Activated T-helper 2 cell treated with anti-CD3 and anti-CD28 coated beads, Interferon-gamma antibody, Interleukin-2, Interleukin-4, amounts not matched to agents 10 μg/mL and 5 μg/mL and 100 μg/mL, durations not matched to agents 14 hours and 24 hours and 36 hours (primary cell): ENCODE measurements at regions not wholly inside any gene's neighbourhood (a gene's known extent, or its start where the extent isn't known, plus 50 kb on each side); places are given as distances from the start of the nearest gene placed in this dataset.
"Not testable (repeated sequence)": the region's sequence is repeated elsewhere in the genome, so short reads cannot be mapped to it uniquely, and the experiment has no call there.

Source experiments
- DNase-seq: peaks from one replicate; pipeline ENCODE4 v3.0.0; 2021; ENCODE audit warnings: low spot score
- H3K27ac Mint-ChIP-seq: one replicate; pipeline ENCODE4 v1.8.0; 2021; ENCODE audit warnings: mixed read lengths
- H3K27me3 Mint-ChIP-seq: one replicate; pipeline ENCODE4 v1.8.0; 2021; ENCODE audit warnings: low read depth, mixed read lengths
- H3K36me3 Mint-ChIP-seq: one replicate; pipeline ENCODE4 v1.8.0; 2021; ENCODE audit warnings: low read depth, mixed read lengths
- H3K4me1 Mint-ChIP-seq: one replicate; pipeline ENCODE4 v1.8.0; 2021; ENCODE audit warnings: low read depth, mixed read lengths
- H3K4me3 Mint-ChIP-seq: one replicate; pipeline ENCODE4 v1.8.0; 2021; ENCODE audit warnings: low read depth, mild to moderate bottlenecking, moderate library complexity, mixed read lengths
- H3K9me3 Mint-ChIP-seq: one replicate; pipeline ENCODE4 v1.8.0; 2021; ENCODE audit warnings: mixed read lengths
- intact Hi-C: fragments of 100-400 bp; cut with micrococcal nuclease; formaldehyde crosslinking; loops from one replicate; pipeline ENCODE4 v1.15.1; 2023

DNA sequence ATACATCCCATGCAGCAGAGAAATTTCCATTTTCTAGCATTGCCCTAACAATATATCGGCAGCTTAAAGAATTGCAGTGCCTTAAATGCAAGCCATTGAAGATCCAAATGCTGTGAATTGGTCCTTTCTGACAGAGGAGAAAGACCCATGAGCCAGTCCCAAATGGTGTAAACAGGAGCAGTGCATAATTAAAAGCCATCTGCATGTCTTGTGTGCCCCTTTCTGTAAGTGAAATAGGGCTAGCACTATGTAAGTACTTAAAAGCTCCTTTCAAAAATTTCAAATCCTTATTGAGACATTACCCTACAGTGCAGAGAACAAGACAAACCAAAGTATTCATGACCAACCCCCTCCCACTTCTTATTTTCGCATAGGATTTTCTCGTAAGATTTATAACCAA is 108.7 kb upstream of the LCORL start:
- Mint-ChIP-seq H3K9me3 (no peaks in the 10 kb centered on the region), H3K4me1 (no peaks in the 10 kb centered on the region), H3K36me3 (no peaks in the 10 kb centered on the region), H3K4me3 (no peak overlapping the region), H3K27me3 (no peaks in the 10 kb centered on the region), H3K27ac (no peak overlapping the region)
- DNase-seq = no peak
- intact Hi-C loops = no loop called here

DNA sequence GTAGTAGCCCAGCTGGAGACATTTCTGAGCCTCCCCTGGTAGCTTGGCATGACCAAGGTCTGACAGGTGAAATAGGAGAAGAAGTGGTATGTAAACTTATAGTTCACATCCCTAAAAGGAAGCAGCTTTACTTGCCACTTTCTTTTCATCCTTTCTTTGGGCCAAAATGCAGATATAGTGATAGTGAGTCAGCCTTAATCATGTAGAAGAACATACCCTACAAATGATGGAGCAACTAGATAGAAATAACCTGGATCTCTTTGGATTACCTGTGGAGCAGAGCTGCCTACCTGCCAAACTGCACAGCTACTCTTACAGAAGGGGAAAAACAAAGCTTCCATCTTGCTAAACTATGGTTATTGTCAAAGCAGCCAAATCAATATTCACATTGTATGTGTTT is 106.7 kb upstream of the LCORL start:
- intact Hi-C loops = no loop called here
- Mint-ChIP-seq H3K36me3 (no peaks in the 10 kb centered on the region), H3K27me3 (no peaks in the 10 kb centered on the region), H3K9me3 (no peaks in the 10 kb centered on the region), H3K4me1 (no peaks in the 10 kb centered on the region), H3K27ac (no peak overlapping the region), H3K4me3 (no peak overlapping the region)
- DNase-seq = no peak

DNA sequence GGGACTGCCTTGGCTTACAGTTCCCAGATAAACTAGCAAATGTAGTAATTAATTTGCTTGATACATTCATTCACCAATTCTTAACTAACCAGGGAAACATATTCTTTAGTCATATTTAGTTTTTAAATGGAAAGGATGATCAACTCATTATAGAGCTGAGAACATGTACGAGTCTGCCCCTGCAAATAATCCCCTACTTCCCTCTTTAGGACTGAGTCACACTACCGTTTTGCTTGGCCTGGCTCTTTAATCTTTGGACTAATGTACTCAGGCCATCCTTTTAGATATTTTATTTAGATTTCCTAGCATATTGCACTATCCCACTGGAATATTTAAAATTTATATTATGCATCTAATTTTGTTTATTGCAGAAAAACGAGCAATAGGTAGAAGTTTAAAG is 105.5 kb upstream of the LCORL start:
- Mint-ChIP-seq H3K27me3 (no peaks in the 10 kb centered on the region), H3K9me3 (no peaks in the 10 kb centered on the region), H3K27ac (no peak overlapping the region), H3K4me1 (no peaks in the 10 kb centered on the region), H3K36me3 (no peaks in the 10 kb centered on the region), H3K4me3 (no peak overlapping the region)
- intact Hi-C loops = no loop called here
- no peak for DNase-seq

DNA sequence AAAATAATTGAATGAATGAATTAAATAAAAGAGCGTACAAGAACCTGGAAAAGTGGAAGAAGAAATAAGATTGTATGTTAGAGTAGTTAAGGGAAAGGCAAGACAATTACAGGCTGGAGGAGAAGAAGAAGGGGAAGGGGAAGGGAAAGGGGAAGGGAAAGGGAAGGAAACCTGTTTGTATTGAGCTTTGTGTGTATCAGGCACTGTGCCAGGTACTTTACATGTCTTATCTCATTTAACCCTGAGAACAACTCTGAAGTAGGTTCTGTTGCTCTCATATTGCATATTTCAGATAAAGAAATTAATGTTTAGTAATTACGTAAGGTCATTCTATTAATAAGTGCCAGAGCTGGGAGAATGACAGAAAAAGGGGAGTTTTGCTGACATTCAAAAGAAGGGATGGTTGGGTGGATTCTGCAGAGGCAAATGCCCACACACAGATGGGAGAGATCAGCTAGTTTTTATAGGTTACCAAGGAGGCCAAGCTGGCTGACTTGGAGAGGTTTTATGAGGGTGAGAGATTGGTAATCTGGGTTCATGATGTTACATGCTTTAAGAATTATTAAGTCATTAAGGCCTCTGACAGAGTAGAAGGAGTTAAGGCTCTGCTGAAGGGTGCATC is 92.3 kb upstream of the LCORL start:
- Mint-ChIP-seq H3K36me3 (no peaks in the 10 kb centered on the region), H3K27me3 (no peaks in the 10 kb centered on the region), H3K4me3 (no peak overlapping the region), H3K4me1 (no peaks in the 10 kb centered on the region), H3K9me3 (no peaks in the 10 kb centered on the region), H3K27ac (no peak overlapping the region)
- intact Hi-C loops = no loop called here
- no peak for DNase-seq

DNA sequence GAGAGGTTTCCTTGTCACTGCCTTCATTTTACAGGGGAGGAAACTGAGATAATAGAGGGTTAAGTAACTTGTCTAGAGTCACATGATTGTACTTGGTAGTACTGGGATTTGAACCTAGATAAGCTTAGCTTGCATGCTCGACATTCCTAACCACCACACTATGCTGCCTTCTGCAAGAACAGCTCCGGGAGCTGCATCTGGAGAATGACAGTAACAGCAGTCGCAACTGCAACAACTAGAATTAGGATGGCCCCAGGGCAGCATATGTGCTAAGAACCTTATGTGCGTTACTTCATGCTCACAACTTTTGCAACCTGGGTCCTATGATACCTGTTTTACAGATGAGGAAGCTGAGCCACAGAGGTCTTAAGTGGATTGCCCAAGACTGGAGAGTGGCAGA is 89.5 kb upstream of the LCORL start:
- H3K9me3 Mint-ChIP-seq = no peaks in the 10 kb centered on the region
- H3K27ac Mint-ChIP-seq = no peak overlapping the region
- H3K4me3 Mint-ChIP-seq = no peak overlapping the region
- intact Hi-C loops = no loop called here
- H3K27me3 Mint-ChIP-seq = no peaks in the 10 kb centered on the region
- DNase-seq = no peak
- no peaks in the 10 kb centered on the region for H3K4me1 Mint-ChIP-seq
- H3K36me3 Mint-ChIP-seq = no peaks in the 10 kb centered on the region

DNA sequence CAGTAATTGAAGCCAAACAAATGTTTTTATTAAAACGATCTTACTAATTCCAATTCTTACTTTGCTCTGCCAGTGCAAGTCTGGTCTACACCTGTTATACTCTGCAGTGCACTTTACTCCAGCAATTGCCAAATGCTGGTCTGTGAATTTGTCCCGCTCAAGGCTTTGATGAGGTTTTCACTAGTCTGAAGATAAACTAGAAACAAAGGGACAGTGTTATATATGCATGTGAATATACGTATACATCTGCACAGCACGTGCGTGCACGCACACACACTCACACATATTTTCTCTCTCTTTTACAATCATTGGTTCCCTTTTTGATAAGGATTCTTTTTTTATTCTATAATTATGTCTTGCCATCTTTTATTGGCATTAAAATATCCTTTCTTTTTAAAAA is 88.5 kb upstream of the LCORL start:
- H3K27ac Mint-ChIP-seq = no peak overlapping the region
- no peaks in the 10 kb centered on the region for H3K27me3 Mint-ChIP-seq
- no peak overlapping the region for H3K4me3 Mint-ChIP-seq
- H3K36me3 Mint-ChIP-seq = no peaks in the 10 kb centered on the region
- no peak for DNase-seq
- H3K9me3 Mint-ChIP-seq = no peaks in the 10 kb centered on the region
- intact Hi-C loops = no loop called here
- H3K4me1 Mint-ChIP-seq = no peaks in the 10 kb centered on the region

DNA sequence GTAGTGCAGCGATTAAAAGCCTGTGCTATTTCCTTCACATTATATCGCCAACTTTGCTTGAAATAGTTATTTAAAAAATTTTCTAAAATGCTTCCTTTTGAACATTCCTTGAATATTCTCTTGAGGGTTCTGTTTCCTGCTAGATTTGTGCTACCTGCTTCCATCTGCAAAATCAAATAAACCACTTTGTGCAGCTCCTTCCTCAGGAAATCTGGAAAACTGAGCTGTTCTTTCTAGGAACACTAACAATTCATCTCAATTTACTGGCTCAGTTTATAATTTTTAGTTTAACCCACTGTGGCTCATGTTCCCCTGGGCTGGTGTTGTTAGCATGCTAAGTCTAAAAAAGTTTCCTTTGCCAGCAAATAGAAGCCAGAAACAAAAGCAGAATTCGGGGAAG is 88.1 kb upstream of the LCORL start:
- DNase-seq = no peak
- no peaks in the 10 kb centered on the region for H3K9me3 Mint-ChIP-seq
- intact Hi-C loops = no loop called here
- no peak overlapping the region for H3K4me3 Mint-ChIP-seq
- no peaks in the 10 kb centered on the region for H3K4me1 Mint-ChIP-seq
- no peak overlapping the region for H3K27ac Mint-ChIP-seq
- H3K27me3 Mint-ChIP-seq = no peaks in the 10 kb centered on the region
- no peaks in the 10 kb centered on the region for H3K36me3 Mint-ChIP-seq

DNA sequence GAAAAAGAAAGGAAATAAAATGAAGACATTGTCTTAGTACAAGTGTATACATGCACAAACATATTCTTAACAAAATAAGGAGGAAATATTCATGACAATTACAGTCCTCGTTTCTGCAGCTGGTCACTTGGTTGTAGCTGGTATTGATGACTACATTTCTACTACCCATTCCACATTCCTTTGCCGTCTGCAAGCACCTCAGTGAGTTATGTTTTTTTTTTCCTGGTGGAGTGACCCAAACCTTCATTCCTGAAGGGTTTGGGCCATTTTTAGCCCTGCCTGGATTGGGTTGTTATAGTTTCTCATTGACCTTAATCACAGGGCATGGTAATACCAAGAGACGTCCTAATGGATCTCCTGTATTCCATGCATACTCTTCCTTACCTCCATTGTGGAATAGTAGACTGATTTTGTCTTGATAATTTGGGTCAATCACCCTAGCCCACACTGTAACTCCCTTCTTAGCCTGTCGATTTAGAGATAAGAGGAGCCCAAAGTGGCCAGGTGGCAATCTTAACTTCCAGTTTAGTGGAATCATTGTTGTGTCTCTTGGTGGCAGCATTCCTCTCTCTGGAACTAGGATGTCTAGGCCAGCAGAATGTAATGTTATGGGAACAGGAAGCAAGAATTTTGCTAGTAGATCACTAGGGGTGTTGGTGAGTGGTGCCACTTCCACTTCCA is 86.4 kb upstream of the LCORL start:
- DNase-seq, H3K36me3 Mint-ChIP-seq, H3K4me3 Mint-ChIP-seq, H3K4me1 Mint-ChIP-seq, intact Hi-C loops, H3K27ac Mint-ChIP-seq, H3K27me3 Mint-ChIP-seq, H3K9me3 Mint-ChIP-seq: not testable (repeated sequence)

DNA sequence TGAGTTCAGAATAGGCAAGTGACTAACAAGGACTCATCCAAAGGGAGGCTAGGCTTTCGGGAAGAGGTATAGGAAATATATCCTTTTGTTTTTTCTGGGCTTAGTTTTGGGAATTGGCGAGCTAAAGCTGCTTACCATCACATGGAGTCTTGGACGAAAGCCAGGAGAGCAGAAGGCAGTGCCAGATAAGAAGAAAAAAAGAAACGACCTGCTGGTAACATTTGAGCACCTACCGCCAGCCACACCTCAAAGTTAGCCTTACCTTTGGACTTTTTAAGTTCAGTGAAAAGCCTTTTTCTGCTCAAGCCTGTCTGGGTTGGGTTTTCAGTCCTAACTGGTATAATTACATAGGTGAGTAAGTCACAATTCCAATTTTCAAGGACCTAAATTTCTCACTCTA is 85.1 kb upstream of the LCORL start:
- H3K36me3 Mint-ChIP-seq = no peaks in the 10 kb centered on the region
- H3K4me1 Mint-ChIP-seq = no peaks in the 10 kb centered on the region
- H3K4me3 Mint-ChIP-seq = no peak overlapping the region
- no peak for DNase-seq
- H3K9me3 Mint-ChIP-seq = no peaks in the 10 kb centered on the region
- intact Hi-C loops = no loop called here
- peaks cover 2% of the 10 kb centered on the region for H3K27me3 Mint-ChIP-seq
- no peak overlapping the region for H3K27ac Mint-ChIP-seq

DNA sequence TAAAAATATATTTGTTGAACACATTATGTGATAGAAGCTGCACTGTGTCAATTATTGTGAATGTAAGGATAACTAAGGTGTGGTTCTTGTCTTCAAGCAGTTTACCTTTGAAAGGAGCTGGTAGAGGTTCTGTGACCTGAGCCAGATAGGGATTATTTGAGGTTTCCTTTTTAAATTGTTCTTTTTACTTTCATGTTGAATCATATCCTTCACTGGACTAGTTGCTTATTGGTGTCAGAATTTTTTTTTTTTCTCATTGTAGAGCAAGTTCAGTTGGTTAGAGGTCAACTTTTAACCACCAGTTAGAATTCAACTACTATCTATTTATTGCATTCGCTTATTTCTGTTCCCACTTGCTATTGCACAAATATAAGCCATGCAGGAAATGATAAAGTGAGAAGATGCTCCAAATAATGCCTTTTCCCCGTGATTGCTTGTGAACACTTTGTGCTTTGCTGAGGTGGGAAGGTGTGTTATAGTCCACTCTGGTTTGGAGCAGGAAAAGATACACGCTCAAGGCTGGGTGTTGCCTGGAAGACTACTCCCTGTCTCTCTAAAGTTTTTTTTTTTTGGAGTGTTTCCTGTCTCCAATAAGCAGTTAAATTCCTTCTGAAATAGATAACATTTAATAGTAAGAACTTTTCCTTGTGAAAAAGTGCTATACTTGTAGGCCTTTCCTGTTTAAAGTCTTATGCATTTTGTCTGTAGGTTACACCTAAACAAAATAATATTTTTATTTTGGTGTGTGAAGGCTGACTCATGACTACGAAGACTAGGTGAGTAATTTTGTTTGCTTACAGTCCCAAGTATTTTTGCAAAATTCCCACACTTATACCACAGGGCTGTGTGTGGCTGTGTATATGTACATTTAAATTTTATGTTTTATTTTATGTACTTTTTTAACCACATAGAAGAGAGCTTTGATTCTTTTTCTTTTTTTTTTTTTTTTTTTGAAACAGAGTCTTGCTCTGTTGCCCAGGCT is 83.8 kb upstream of the LCORL start:
- Mint-ChIP-seq H3K4me3 (no peak overlapping the region), H3K27me3 (peaks cover 4% of the 10 kb centered on the region), H3K9me3 (no peaks in the 10 kb centered on the region), H3K4me1 (no peaks in the 10 kb centered on the region), H3K27ac (no peak overlapping the region), H3K36me3 (no peaks in the 10 kb centered on the region)
- intact Hi-C loops = no loop called here
- no peak for DNase-seq

DNA sequence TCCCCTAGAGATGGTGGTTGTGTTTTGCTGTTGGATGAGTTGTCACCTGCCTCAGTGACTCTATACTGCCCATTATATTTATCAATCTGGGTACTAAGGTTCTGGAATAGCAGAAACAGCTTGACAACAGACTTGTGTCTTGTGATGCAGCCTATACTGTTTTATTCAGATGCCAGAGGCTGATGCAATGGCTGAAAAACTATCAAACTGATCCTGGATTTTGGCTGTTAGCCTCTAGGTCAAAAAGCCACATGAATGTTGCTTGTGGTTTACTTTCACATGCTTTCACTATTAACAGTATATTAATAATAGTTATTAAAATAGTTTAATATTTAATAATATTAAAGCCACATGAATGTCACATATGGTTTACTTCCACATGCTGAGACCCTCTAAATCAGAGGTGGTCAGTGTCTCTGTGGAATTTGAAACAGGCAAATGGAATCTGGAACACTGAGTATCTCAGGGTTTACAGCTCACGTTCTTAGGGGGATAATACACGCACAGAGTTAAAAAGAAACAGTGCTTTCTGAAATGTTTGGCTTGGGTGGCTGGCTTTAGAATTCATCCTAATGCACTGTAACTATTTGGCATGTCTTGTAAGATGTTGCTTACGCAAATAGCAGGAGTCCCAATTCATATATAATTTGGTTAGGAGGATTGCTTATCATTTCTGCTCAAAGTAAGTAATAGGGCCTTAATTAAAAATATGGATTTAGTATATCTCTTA is 82.5 kb upstream of the LCORL start:
- Mint-ChIP-seq H3K36me3 (no peaks in the 10 kb centered on the region), H3K4me1 (no peaks in the 10 kb centered on the region), H3K9me3 (no peaks in the 10 kb centered on the region), H3K27ac (no peak overlapping the region), H3K4me3 (no peak overlapping the region), H3K27me3 (peaks cover 4% of the 10 kb centered on the region)
- intact Hi-C loops = no loop called here
- DNase-seq = no peak

DNA sequence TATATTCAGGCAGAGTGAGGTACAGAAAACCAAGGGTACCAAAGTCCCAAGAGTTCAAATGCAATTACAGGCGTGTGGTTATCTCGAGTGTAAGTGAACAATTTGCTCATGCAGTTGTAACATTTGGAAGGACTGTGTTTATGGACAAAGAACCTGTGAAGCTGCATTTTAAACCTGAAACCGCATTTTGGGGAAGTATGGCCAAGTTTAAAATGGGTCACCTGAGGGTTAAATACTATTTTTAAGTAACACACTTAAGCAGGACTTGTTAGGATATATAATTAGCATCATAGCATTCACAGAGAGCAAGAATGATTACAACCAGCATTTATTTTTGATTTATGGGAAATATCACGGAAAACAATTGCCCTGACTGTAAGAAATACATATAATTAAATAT is 79.1 kb upstream of the LCORL start:
- no peak overlapping the region for H3K4me3 Mint-ChIP-seq
- H3K4me1 Mint-ChIP-seq = no peaks in the 10 kb centered on the region
- intact Hi-C loops = no loop called here
- peaks cover 4% of the 10 kb centered on the region for H3K27me3 Mint-ChIP-seq
- H3K9me3 Mint-ChIP-seq = no peaks in the 10 kb centered on the region
- H3K27ac Mint-ChIP-seq = no peak overlapping the region
- H3K36me3 Mint-ChIP-seq = no peaks in the 10 kb centered on the region
- DNase-seq = no peak
